Epithelial cell of proximal tubule (primary cell): ENCODE measurements at regions not wholly inside any gene's neighbourhood (a gene's known extent, or its start where the extent isn't known, plus 50 kb on each side); places are given as distances from the start of the nearest gene placed in this dataset.

ENCODE experiments used
- DNase-seq: peaks from one replicate; pipeline ENCODE4 v3.0.0-alpha.2; 2011; ENCODE audit warnings: low read depth
- H3K4me3 ChIP-seq: 2 replicates; pipeline ENCODE4 v1.5.1; 2011; ENCODE audit warnings: low read depth, mild to moderate bottlenecking, low read length
- TF ChIP-seq, protein P1 (sequence below): conservative IDR thresholded peaks from 2 replicates; pipeline ENCODE4 v1.5.1; 2012; ENCODE audit warnings: low read depth, mild to moderate bottlenecking, low read length

DNA sequence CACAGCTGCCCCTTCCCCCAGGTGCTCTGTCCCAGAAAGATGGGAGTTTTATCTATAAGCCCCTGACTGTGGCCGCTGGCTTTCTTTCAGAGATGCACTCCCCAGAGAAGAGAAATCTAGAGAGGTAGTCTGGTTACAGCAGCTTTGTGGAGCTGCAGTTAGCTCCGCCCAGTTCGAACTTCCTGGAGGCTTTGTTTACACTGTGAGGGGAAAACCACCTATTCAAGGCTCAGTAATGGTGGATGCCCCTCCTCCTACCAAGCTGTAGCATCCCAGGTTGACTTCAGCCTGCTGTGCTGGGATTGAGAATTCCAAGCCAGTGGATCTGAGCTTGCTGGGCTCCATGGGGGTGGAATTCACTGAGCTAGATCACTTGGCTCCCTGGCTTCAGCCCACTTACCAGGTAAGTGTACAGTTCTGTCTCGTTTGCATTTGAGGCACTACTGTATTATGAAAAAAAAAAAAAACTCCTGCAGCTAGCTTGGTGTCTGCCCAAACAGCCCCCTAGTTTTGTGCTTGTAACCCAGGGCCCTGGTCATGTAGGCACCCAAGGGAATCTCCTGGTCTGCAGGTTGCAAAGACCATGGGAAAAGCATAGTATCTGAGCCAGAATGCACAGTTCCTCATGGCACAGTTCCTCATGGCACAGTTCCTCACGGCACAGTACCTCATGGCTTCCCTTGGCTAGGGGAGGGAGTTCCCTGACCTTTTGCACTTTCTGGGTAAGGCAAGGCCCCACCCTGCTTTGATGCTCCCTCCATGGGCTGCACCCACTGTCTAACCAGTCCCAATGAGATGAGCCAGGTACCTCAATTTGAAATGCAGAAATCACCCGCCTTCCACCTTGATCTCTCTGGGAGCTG is 275.0 kb downstream of the CENPW start:
- no peak for DNase-seq
- TF ChIP-seq, protein P1, sequence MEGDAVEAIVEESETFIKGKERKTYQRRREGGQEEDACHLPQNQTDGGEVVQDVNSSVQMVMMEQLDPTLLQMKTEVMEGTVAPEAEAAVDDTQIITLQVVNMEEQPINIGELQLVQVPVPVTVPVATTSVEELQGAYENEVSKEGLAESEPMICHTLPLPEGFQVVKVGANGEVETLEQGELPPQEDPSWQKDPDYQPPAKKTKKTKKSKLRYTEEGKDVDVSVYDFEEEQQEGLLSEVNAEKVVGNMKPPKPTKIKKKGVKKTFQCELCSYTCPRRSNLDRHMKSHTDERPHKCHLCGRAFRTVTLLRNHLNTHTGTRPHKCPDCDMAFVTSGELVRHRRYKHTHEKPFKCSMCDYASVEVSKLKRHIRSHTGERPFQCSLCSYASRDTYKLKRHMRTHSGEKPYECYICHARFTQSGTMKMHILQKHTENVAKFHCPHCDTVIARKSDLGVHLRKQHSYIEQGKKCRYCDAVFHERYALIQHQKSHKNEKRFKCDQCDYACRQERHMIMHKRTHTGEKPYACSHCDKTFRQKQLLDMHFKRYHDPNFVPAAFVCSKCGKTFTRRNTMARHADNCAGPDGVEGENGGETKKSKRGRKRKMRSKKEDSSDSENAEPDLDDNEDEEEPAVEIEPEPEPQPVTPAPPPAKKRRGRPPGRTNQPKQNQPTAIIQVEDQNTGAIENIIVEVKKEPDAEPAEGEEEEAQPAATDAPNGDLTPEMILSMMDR: no peak
- H3K4me3 ChIP-seq: no peak overlapping the region

DNA sequence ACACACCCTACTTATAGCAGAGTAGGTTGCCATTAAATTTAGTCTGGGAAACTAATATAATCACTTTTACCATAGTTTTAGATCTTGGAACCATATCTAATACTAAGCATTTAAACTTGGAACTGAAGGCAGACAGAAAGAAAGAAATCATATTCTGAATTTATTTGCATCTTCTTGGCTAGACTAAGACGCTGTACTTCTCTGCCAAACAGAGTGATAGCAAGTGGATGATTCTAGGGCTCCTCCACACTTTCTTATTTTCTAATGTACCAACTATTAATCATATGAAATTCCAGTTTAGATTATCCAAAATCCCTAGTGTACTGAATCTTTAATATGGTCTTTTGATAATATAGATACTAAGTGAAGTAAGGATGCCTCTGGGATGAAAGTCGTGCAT is 277.0 kb downstream of the CENPW start:
- DNase-seq: no peak
- TF ChIP-seq, protein P1: no peak
- H3K4me3 ChIP-seq: no peak overlapping the region

DNA sequence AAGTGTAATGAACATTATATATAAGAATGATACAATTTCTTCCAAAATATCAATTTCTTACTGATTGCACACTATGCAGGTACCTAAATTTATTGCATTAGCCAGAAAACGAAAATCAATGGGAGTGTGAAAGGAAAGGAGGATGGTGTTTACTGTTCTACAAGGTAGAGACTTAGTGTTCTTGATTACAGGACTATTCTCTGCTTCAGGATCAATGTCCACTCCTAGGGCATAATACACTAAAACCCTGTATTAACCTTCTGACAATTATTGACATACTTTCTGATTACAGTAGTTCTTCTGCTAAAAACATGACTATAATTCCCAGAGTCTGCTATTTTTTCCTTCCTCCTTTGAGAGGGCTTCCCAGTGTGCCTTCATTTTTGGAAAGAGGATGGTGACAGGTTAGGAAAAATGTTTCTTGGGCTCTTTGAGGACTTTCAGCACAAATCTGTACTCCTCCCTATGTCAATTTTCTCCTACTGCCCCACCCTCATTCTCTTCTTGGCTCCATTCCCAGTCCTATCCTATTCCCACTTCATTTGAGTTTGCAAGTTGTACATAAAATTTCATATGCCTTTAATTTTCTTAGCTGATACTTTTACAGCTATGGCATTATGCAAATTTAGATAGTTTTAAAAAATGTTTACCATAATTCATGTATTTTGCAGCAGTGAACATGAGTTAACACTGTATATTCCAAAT is 278.9 kb downstream of the CENPW start:
- TF ChIP-seq, protein P1: no peak
- no peak overlapping the region for H3K4me3 ChIP-seq
- DNase-seq: no peak

DNA sequence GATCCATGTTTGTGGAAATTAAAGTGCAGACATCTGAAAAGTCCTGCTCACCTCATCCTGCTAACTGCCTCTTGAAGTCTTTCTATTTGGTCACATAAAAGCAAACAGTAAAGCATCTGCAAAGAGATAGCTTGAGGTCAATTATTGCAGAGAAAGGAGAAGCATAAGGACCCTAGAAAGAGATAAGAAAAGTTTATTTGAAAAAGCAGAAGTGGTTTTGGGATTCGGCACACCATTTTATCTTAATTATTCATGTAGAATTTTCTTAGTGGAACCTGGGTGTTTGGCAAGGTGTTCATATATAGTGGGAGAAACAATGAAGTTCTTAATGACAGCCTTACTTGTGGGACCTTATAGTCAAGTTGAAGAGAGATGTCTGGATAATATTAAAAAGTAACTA is 280.8 kb downstream of the CENPW start:
- H3K4me3 ChIP-seq: no peak overlapping the region
- TF ChIP-seq, protein P1: no peak
- DNase-seq: no peak

DNA sequence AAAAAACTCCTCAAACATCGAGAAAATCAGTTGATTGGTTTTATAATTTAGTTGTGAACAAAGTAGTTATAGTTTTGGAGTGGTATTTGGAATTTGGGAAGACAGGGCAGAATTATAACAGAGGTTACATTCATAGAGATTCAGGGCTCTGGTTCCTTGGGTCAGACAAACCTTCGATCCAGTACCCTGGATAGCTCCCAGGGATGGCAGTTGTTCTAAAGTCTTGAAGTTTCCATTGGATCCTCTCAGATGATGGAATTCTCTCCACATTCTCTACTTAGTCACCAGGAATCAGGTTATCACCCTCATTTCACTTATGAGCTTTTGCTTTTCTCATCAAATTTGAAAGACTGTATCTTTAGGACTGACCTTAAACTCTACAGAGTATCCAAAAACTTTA is 285.1 kb downstream of the CENPW start:
- H3K4me3 ChIP-seq: no peak overlapping the region
- no peak for DNase-seq
- TF ChIP-seq, protein P1: no peak

DNA sequence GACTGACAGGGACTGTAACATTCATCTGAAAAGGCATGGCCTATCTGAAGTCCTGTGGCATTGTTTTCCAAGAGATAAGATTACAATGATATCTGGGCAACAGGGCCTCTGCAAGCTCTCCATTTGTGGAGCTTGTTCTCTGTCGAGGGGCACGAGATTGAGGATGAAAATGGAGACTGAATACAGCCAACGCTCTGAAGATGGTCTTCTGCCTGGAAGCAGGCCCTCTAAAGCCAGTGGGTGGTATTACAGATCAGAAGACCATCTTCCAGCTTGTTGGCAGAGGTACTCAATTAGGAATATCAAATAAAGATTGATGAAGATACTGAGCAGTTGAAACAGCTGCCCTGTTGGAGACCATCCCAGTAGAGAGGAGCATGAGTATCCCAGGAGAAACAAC is 288.2 kb downstream of the CENPW start:
- TF ChIP-seq, protein P1: no peak
- no peak overlapping the region for H3K4me3 ChIP-seq
- DNase-seq: no peak
